Mesenchymal stem cell (in vitro differentiated cells and primary cell): ENCODE measurements at regions not wholly inside any gene's neighbourhood (a gene's known extent, or its start where the extent isn't known, plus 50 kb on each side); places are given as distances from the start of the nearest gene placed in this dataset.

Experiments
- DNase-seq: peaks from one replicate; pipeline ENCODE4 v3.0.0-alpha.2; 2013
- H2AFZ ChIP-seq: one replicate; pipeline ENCODE4 v1.6.1; 2013; ENCODE audit warnings: low read depth, mild to moderate bottlenecking, control low read depth, inconsistent platforms, low read length, moderate library complexity
- H2AK5ac ChIP-seq: 2 replicates; pipeline ENCODE4 v1.6.1; 2013; ENCODE audit warnings: low read length, moderate library complexity, mild to moderate bottlenecking, inconsistent platforms; ENCODE audit not compliant: severe bottlenecking
- H2BK120ac ChIP-seq: one replicate; pipeline ENCODE4 v1.6.1; 2013; ENCODE audit warnings: low read depth, mild to moderate bottlenecking, inconsistent platforms, low read length, moderate library complexity
- H2BK12ac ChIP-seq, 2 experiments: one replicate each; pipeline ENCODE4 v1.6.1; 2013; ENCODE audit warnings: inconsistent platforms in 2 of 2, low read length in 2 of 2, mild to moderate bottlenecking in 2 of 2, moderate library complexity in 2 of 2, control low read depth in 1 of 2
- H2BK15ac ChIP-seq: one replicate; pipeline ENCODE4 v1.6.1; 2013; ENCODE audit warnings: mild to moderate bottlenecking, low read depth, inconsistent platforms; ENCODE audit not compliant: poor library complexity, severe bottlenecking
- H2BK5ac ChIP-seq: 2 replicates; pipeline ENCODE4 v1.6.1; 2013; ENCODE audit warnings: low read depth, mild to moderate bottlenecking, low read length, control low read depth, inconsistent platforms; ENCODE audit not compliant: poor library complexity, severe bottlenecking
- H3K14ac ChIP-seq, 2 experiments: one replicate each; pipeline ENCODE4 v1.6.1; 2013; ENCODE audit warnings: inconsistent platforms in 2 of 2, low read length in 2 of 2, control low read depth in 1 of 2, mild to moderate bottlenecking in 1 of 2, moderate library complexity in 1 of 2
- H3K18ac ChIP-seq, 2 experiments: one replicate each; pipeline ENCODE4 v1.6.1; 2013; ENCODE audit warnings: inconsistent platforms in 2 of 2, low read length in 2 of 2, control low read depth in 1 of 2, low read depth in 1 of 2, mild to moderate bottlenecking in 1 of 2
- H3K23ac ChIP-seq, 2 experiments: one replicate each; pipeline ENCODE4 v1.6.1; 2013; ENCODE audit warnings: inconsistent platforms in 2 of 2, low read length in 2 of 2, mild to moderate bottlenecking in 2 of 2, moderate library complexity in 2 of 2, control low read depth in 1 of 2
- H3K27ac ChIP-seq: 2 replicates; pipeline ENCODE4 v1.5.1; 2013; ENCODE audit warnings: mild to moderate bottlenecking, moderate library complexity, low read length, control low read depth, inconsistent platforms; ENCODE audit not compliant: poor library complexity, severe bottlenecking
- H3K27me3 ChIP-seq, 2 experiments: 2 replicates each; pipeline versions ENCODE4 v1.6.1 to v1.7.0; 2013; ENCODE audit warnings: low read length in 2 of 2, mild to moderate bottlenecking in 2 of 2, moderate library complexity in 2 of 2, control low read depth in 1 of 2, inconsistent platforms in 1 of 2; ENCODE audit not compliant: control insufficient read depth in 1 of 2, insufficient read depth in 1 of 2
- H3K36me3 ChIP-seq, 2 experiments: 2 replicates each; pipeline versions ENCODE4 v1.6.1 to v1.7.0; 2013; ENCODE audit warnings: low read length in 2 of 2, control low read depth in 1 of 2, inconsistent platforms in 1 of 2, low read depth in 1 of 2, mild to moderate bottlenecking in 1 of 2; ENCODE audit not compliant: insufficient read depth in 2 of 2, control insufficient read depth in 1 of 2
- H3K4ac ChIP-seq, 2 experiments: one replicate each; pipeline ENCODE4 v1.6.1; 2013; ENCODE audit warnings: inconsistent platforms in 2 of 2, low read length in 2 of 2, mild to moderate bottlenecking in 2 of 2, moderate library complexity in 2 of 2, control low read depth in 1 of 2, low read depth in 1 of 2
- H3K4me1 ChIP-seq: 2 replicates; pipeline ENCODE4 v1.6.1; 2013; ENCODE audit warnings: low read depth, low read length, control low read depth; ENCODE audit not compliant: control insufficient read depth, insufficient read depth
- H3K4me2 ChIP-seq: 2 replicates; pipeline ENCODE4 v1.6.1; 2013; ENCODE audit warnings: low read length, mild to moderate bottlenecking, inconsistent platforms; ENCODE audit not compliant: poor library complexity, severe bottlenecking
- H3K4me3 ChIP-seq, 2 experiments: 2 replicates each; pipeline versions ENCODE4 v1.5.1 to v1.7.0; 2013; ENCODE audit warnings: low read length in 2 of 2, mild to moderate bottlenecking in 2 of 2, control low read depth in 1 of 2, low read depth in 1 of 2; ENCODE audit not compliant: insufficient read depth in 1 of 2
- H3K79me1 ChIP-seq: replicated peaks from 2 replicates; pipeline ENCODE4 v1.6.1; 2013; ENCODE audit warnings: mild to moderate bottlenecking, control low read depth, low read length, inconsistent platforms; ENCODE audit not compliant: poor library complexity, severe bottlenecking
- H3K9ac ChIP-seq: 2 replicates; pipeline ENCODE4 v1.7.0; 2013; ENCODE audit warnings: mild to moderate bottlenecking, low read length, moderate library complexity
- H3K9me3 ChIP-seq: 2 replicates; pipeline ENCODE4 v1.7.0; 2013; ENCODE audit warnings: mild to moderate bottlenecking, low read length; ENCODE audit not compliant: control insufficient read depth
- H4K8ac ChIP-seq: one replicate; pipeline ENCODE4 v1.6.1; 2013; ENCODE audit warnings: inconsistent platforms, mild to moderate bottlenecking, low read length, moderate library complexity
- H4K91ac ChIP-seq: one replicate; pipeline ENCODE4 v1.6.1; 2013; ENCODE audit warnings: mild to moderate bottlenecking, low read length, inconsistent platforms
- WGBS: methylation state at CpG from one replicate; pipeline ENCODE4 v1.1.7; 2013; ENCODE audit warnings: mixed read lengths; 5-methylcytosine and 5-hydroxymethylcytosine counted together

DNA sequence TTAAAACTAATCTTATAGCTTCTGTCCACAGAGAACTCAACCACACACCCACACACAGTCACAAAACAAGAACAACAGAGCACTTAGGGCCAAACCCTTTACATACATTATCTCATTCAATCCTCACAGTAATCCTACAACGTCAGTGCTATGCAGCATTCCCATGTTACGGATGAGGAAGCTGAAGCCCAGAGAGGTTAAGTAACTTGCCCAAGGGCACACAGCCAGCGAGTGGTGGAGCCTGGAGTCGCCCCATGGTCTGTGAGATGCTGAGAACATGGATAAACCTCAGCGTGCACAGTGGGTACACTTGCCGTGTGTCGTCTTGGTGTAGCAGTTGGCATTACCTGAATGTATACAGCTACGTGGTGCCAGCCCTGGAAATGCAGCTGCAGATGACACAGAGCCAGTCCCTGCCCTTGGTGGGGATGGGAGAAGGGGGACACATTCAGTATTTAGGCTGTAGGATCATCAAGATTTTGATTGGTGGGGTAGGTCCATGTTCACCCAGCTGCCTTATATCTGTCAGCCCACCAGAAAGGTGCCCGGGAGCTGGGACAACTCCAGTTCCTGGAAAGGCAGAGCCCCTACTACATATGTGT lies 177.0 kb downstream of the IRF8 start:
- Histone ChIP-seq H2AK5ac (no peak overlapping the region), H3K27ac (no peak overlapping the region), H2AFZ (no peak overlapping the region), H3K4me3 (no peak overlapping the region), H2BK15ac (peak overlapping the region; percentile 95), H3K4me1 (no peaks in the 10 kb centered on the region), H3K4ac (peak overlapping the region; percentile 90 to 98), H3K36me3 (no peaks in the 10 kb centered on the region), H3K79me1 (no peaks in the 10 kb centered on the region), H3K23ac (no peak overlapping the region), H3K9me3 (no peaks in the 10 kb centered on the region), H3K18ac (peak overlapping the region; percentile 92 to 97), H2BK5ac (no peak overlapping the region), H3K27me3 (peaks cover 29 to 75% of the 10 kb centered on the region in 2 experiments), H3K4me2 (no peak overlapping the region), H4K91ac (peak overlapping the region; percentile 28), H4K8ac (peak overlapping the region; percentile 93), H3K14ac (peak overlapping the region in 1 of 2 experiments; percentile 5), H2BK120ac (peak overlapping the region; percentile 64), H3K9ac (no peak overlapping the region), H2BK12ac (peak overlapping the region; percentile 74 to 93)
- no peak for DNase-seq
- 94% methylated on average over 9 of the region's 9 CpGs for WGBS

DNA sequence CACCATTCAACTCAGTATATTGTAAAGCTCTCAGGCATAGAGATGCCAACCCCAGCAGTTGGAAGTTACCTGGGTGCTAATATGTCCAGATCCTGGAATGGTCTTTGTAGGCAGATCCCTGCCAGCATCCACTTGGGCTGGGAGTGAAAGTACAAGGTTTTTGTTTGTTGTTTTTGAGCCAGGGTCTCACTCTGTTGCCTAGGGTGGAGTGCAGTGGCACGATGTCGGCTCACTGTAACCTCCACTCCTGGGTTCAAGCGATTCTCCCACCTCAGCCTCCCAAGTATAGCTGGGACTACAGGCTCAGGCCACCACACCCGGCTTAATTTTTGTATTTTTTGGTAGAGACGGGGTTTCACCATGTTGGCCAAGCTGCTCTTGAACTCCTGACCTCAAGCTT lies 177.6 kb downstream of the IRF8 start:
- Histone ChIP-seq H3K4me1 (no peaks in the 10 kb centered on the region), H2BK120ac (no peak overlapping the region), H3K4ac (peak overlapping the region; percentile 35 to 58), H3K14ac (no peak overlapping the region), H2BK15ac (no peak overlapping the region), H4K8ac (no peak overlapping the region), H3K9ac (no peak overlapping the region), H3K18ac (peak overlapping the region; percentile 9 to 54), H4K91ac (peak overlapping the region; percentile 47), H3K4me3 (no peak overlapping the region), H3K36me3 (no peaks in the 10 kb centered on the region), H2BK5ac (no peak overlapping the region), H3K79me1 (no peaks in the 10 kb centered on the region), H3K27ac (no peak overlapping the region), H3K4me2 (no peak overlapping the region), H2AFZ (no peak overlapping the region), H3K27me3 (peaks cover 28 to 69% of the 10 kb centered on the region in 2 experiments), H3K23ac (no peak overlapping the region), H2BK12ac (peak overlapping the region; percentile 59 to 85), H3K9me3 (no peaks in the 10 kb centered on the region), H2AK5ac (no peak overlapping the region)
- 93% methylated on average over 5 of the region's 5 CpGs for WGBS
- no peak for DNase-seq

DNA sequence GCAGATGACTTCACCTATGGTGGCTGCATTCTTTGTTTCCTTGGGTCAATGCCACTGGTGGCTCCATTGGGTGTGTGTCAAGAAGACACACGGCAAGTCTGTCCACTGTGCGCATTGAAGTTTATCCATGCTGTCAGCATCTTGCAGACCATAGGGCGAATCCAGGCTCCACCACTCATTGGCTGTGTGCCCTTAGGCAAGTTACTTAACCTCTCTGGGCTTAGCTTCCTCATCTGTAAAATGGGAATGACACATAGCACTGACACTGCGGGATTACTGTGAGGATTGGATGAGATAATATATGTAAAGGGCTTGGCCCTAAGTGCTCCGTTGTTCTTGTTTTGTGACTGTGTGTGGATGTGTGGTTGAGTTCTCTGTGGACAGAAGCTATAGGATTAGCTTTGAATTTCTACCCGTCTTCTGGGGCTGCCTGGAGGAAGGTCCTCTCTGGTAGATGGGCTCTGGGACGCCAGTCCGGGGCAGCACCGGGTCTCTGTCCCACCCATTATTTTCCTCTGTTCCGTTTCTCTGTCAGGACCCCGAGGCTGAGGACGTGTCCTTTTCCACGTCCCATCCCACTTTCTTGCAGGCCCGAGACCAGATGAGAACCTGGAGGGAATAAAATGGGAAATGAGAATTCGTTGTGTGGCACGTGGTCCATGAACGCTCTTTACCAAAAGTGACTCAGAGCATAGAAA lies 178.4 kb downstream of the IRF8 start:
- Histone ChIP-seq H3K18ac (peak overlapping the region; percentile 0 to 44), H3K9me3 (no peaks in the 10 kb centered on the region), H3K14ac (peak overlapping the region in 1 of 2 experiments; percentile 9), H2AK5ac (no peak overlapping the region), H3K79me1 (no peaks in the 10 kb centered on the region), H4K91ac (peak overlapping the region; percentile 74), H3K36me3 (no peaks in the 10 kb centered on the region), H3K4me1 (no peaks in the 10 kb centered on the region), H3K4me3 (no peak overlapping the region), H2BK12ac (peak overlapping the region; percentile 59 to 96), H2BK5ac (no peak overlapping the region), H3K4me2 (no peak overlapping the region), H3K4ac (peak overlapping the region; percentile 52 to 63), H2BK120ac (no peak overlapping the region), H4K8ac (no peak overlapping the region), H3K27me3 (peaks cover 24 to 66% of the 10 kb centered on the region in 2 experiments), H2AFZ (no peak overlapping the region), H3K23ac (no peak overlapping the region), H3K9ac (no peak overlapping the region), H2BK15ac (peak overlapping the region; percentile 62), H3K27ac (no peak overlapping the region)
- no peak for DNase-seq
- WGBS: 92% methylated on average over 17 of the region's 17 CpGs

DNA sequence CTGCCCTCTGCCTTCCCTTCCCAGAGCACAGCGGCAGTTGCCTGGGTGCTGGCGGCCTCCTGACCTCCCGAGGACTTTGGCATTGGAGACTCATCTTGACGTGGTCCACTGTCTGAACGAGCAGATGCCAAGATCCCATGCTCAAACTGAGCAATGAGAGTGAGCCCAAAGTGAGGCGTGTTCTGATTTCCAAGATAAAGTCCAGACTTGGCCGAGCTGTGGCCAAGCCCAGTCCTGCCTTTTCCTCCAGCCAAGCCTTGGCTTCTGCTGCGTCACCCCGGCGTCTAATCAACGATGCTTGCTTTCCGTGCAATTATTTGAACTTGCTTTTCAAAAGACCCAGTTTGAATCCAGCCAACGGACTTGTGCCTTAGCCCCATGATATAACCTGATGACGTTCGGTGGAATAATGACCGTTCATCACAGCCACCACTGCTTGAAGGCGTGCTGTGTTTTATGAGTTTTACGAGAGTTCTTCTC lies 179.2 kb downstream of the IRF8 start:
- Histone ChIP-seq H3K9ac (no peak overlapping the region), H3K4me3 (no peak overlapping the region), H4K91ac (peak overlapping the region; percentile 74), H3K4me2 (no peak overlapping the region), H2BK120ac (no peak overlapping the region), H3K4me1 (no peaks in the 10 kb centered on the region), H2AFZ (no peak overlapping the region), H3K23ac (no peak overlapping the region), H2BK15ac (no peak overlapping the region), H3K27ac (no peak overlapping the region), H3K4ac (peak overlapping the region; percentile 52 to 63), H2AK5ac (no peak overlapping the region), H3K27me3 (peaks cover 24 to 68% of the 10 kb centered on the region in 2 experiments), H2BK5ac (no peak overlapping the region), H3K9me3 (no peaks in the 10 kb centered on the region), H3K36me3 (no peaks in the 10 kb centered on the region), H3K79me1 (no peaks in the 10 kb centered on the region), H4K8ac (no peak overlapping the region), H2BK12ac (peak overlapping the region; percentile 31 to 96), H3K18ac (peak overlapping the region in 1 of 2 experiments; percentile 69), H3K14ac (peak overlapping the region in 1 of 2 experiments; percentile 74)
- WGBS: 85% methylated on average over 18 of the region's 18 CpGs
- no peak for DNase-seq
